Esophagus squamous epithelium (tissue), 4 donors: ENCODE measurements at regions not wholly inside any gene's neighbourhood (a gene's known extent, or its start where the extent isn't known, plus 50 kb on each side); places are given as distances from the start of the nearest gene placed in this dataset.

Source experiments
- CTCF ChIP-seq, 6 experiments: fragments of 450-650 bp in 4 of 6; fragments of 200-600 bp in 2 of 6; sonication (generic) in 2 of 6; IDR thresholded peaks; one replicate each; pipeline ENCODE4 v1.5.1; 2016 to 2019; ENCODE audit warnings: antibody characterized with exemption in 6 of 6, mild to moderate bottlenecking in 4 of 6, moderate library complexity in 4 of 6
- POLR2A ChIP-seq, 4 donors: fragments of 450-650 bp; IDR thresholded peaks; one replicate each; pipeline ENCODE4 v1.6.1; 2017; ENCODE audit warnings: antibody characterized with exemption in 4 of 4, mild to moderate bottlenecking in 4 of 4, moderate library complexity in 3 of 4

GRCh38 chr3:86269364-86270155 is 721.4 kb downstream of the VGLL3 start:
- no peak for TF ChIP-seq CTCF (IDR thresholded peaks at IDR 0.05)
- no peak for TF ChIP-seq POLR2A (IDR thresholded peaks at IDR 0.05)
